GM12878 (cell line): ENCODE measurements at regions not wholly inside any gene's neighbourhood (a gene's known extent, or its start where the extent isn't known, plus 50 kb on each side); places are given as distances from the start of the nearest gene placed in this dataset.

ENCODE experiments used
- CTCF ChIP-seq, 3 experiments: IDR thresholded peaks in 2 of 3; conservative IDR thresholded peaks in 1 of 3; 2 replicates each; pipeline ENCODE4 v1.5.1; 2011; ENCODE audit warnings: low read depth in 3 of 3, low read length in 3 of 3, mild to moderate bottlenecking in 3 of 3, control low read depth in 2 of 3, moderate library complexity in 2 of 3, inconsistent platforms in 1 of 3, mixed read lengths in 1 of 3; ENCODE audit not compliant: control insufficient read depth in 2 of 3, insufficient read depth in 1 of 3; ENCODE audit errors: extremely low read depth in 1 of 3
- E4F1 ChIP-seq: fragments of 450-650 bp; IDR thresholded peaks from 2 replicates; pipeline ENCODE4 v1.6.1; 2018; ENCODE audit warnings: borderline replicate concordance, mild to moderate bottlenecking; ENCODE audit not compliant: partially characterized antibody
- KLF5 ChIP-seq: fragments of 450-650 bp; IDR thresholded peaks from 2 replicates; pipeline ENCODE4 v1.6.1; 2014; ENCODE audit warnings: mild to moderate bottlenecking; ENCODE audit not compliant: partially characterized antibody
- NBN ChIP-seq: fragments of 450-650 bp; IDR thresholded peaks from 2 replicates; pipeline ENCODE4 v1.6.1; 2016
- POLR2A ChIP-seq: IDR thresholded peaks from 2 replicates; pipeline ENCODE4 v1.6.1; 2011; ENCODE audit warnings: low read depth, mild to moderate bottlenecking, low read length
- POLR2AphosphoS5 ChIP-seq: IDR thresholded peaks from 2 replicates; pipeline ENCODE4 v1.6.1; 2011; ENCODE audit warnings: mild to moderate bottlenecking, low read length, inconsistent platforms
- POU2F2 ChIP-seq: IDR thresholded peaks from 3 replicates; pipeline ENCODE4 v1.6.1; 2011; ENCODE audit warnings: low read depth, mild to moderate bottlenecking, low read length, borderline replicate concordance
- REST ChIP-seq: IDR thresholded peaks from 2 replicates; pipeline ENCODE4 v1.6.1; 2012; ENCODE audit warnings: mild to moderate bottlenecking, low read depth, low read length
- SRF ChIP-seq, 2 experiments: IDR thresholded peaks; 2 replicates each; pipeline ENCODE4 v1.6.1; 2011; ENCODE audit warnings: low read depth in 2 of 2, low read length in 2 of 2, mild to moderate bottlenecking in 1 of 2, moderate library complexity in 1 of 2
- SUPT20H ChIP-seq: IDR thresholded peaks from 2 replicates; pipeline ENCODE4 v1.6.1; 2011; ENCODE audit warnings: low read depth, mild to moderate bottlenecking, low read length, moderate library complexity, borderline replicate concordance; ENCODE audit not compliant: control insufficient read depth
- SUZ12 ChIP-seq: fragments of 200-600 bp; sonication (generic); IDR thresholded peaks from one replicate; pipeline ENCODE4 v1.6.1; 2018; ENCODE audit warnings: antibody characterized with exemption, mild to moderate bottlenecking; ENCODE audit not compliant: unreplicated experiment
- USF2 ChIP-seq: IDR thresholded peaks from 2 replicates; pipeline ENCODE4 v1.6.1; 2011; ENCODE audit warnings: low read depth, low read length, improper control_type of control experiment, borderline replicate concordance

- TF ChIP-seq CTCF (IDR thresholded peaks at IDR 0.05 in 2 of 3, conservative IDR thresholded peaks at IDR 0.05 in 1 of 3; ENCODE audit: control insufficient read depth in 2 of 3, extremely low read depth in 1 of 3, insufficient read depth in 1 of 3, low read depth in 3 of 3, low read length in 3 of 3) (no peak), POLR2A (no peak), SUPT20H (no peak), SUZ12 (no peak), USF2 (no peak), POLR2AphosphoS5 (no peak), SRF (IDR thresholded peaks at IDR 0.05; ENCODE audit: low read depth in 2 of 2, low read length in 2 of 2) (no peak), REST (no peak), E4F1 (no peak), NBN (no peak), POU2F2 (no peak), KLF5 (no peak)
These were observed 83.7 kb upstream of the FAM9C start for GRCh38 chrX:13128104-13128503.
